ENCODE measurements at regions not wholly inside any gene's neighbourhood (a gene's known extent, or its start where the extent isn't known, plus 50 kb on each side); places are given as distances from the start of the nearest gene placed in this dataset.

- TF ChIP-seq EZH2phosphoT487 (IDR thresholded peaks at IDR 0.05; ENCODE audit: insufficient read depth, low read depth): no peak
- no peak for TF ChIP-seq EZH2 (IDR thresholded peaks at IDR 0.05; ENCODE audit: insufficient read depth, poor library complexity, severe bottlenecking)
Observed at GRCh38 chr16:54397838-54398237, 111.3 kb upstream of the IRX3 start.

All from GM23248 (cell line).